OCI-LY7 (cell line): ENCODE measurements at regions not wholly inside any gene's neighbourhood (a gene's known extent, or its start where the extent isn't known, plus 50 kb on each side); places are given as distances from the start of the nearest gene placed in this dataset.

Experiments
- BruUV-seq: library from RNA; stranded (reverse); fragments of 400-500 nt; replicated peaks from 2 replicates; lab custom pipeline; 2021; lab: Mats Ljungman, UMichigan
- CTCF ChIA-PET: fragments of 300-600 bp; sonication (Branson Sonifier 250); formaldehyde crosslinking; loops from one replicate; lab custom pipeline; 2022; ENCODE audit warnings: antibody characterized with exemption; ENCODE audit not compliant: unreplicated experiment; lab: Charles Lee
- POLR2A ChIA-PET: fragments of 300-600 bp; sonication (Branson Sonifier 250); formaldehyde crosslinking; loops from one replicate; lab custom pipeline; 2022; ENCODE audit warnings: antibody characterized with exemption; lab: Charles Lee
- DNase-seq: peaks from one replicate; pipeline ENCODE4 v3.0.0-alpha.2; 2015; ENCODE audit warnings: low spot score
- H2AFZ ChIP-seq: fragments of 200-600 bp; sonication (generic), shearing (Covaris generic); 2 replicates; pipeline ENCODE4 v1.6.1; 2014; ENCODE audit warnings: mild to moderate bottlenecking, antibody characterized with exemption, low read length, moderate library complexity
- H3K27ac ChIP-seq: fragments of 200-600 bp; sonication (generic); 2 replicates; pipeline ENCODE4 v1.5.1; 2014; ENCODE audit warnings: mixed run types, low read depth, mild to moderate bottlenecking, moderate library complexity, low read length, inconsistent platforms; ENCODE audit not compliant: poor library complexity, severe bottlenecking
- H3K36me3 ChIP-seq: fragments of 200-600 bp; sonication (generic); 2 replicates; pipeline ENCODE4 v1.6.1; 2014; ENCODE audit warnings: mild to moderate bottlenecking, antibody characterized with exemption, low read length, moderate library complexity, mixed read lengths; ENCODE audit not compliant: insufficient read depth
- H3K4me1 ChIP-seq: fragments of 200-600 bp; sonication (generic); 2 replicates; pipeline ENCODE4 v1.5.1; 2014; ENCODE audit warnings: mild to moderate bottlenecking, low read length; ENCODE audit not compliant: insufficient read depth, poor library complexity, severe bottlenecking
- H3K4me2 ChIP-seq: fragments of 200-600 bp; sonication (generic); 2 replicates; pipeline ENCODE4 v1.6.1; 2014; ENCODE audit warnings: mild to moderate bottlenecking, low read length
- H3K4me3 ChIP-seq: fragments of 200-600 bp; sonication (generic); 2 replicates; pipeline ENCODE4 v1.5.1; 2014; ENCODE audit warnings: mild to moderate bottlenecking, low read depth, low read length; ENCODE audit not compliant: poor library complexity, severe bottlenecking
- H3K79me2 ChIP-seq: fragments of 200-600 bp; sonication (generic); 2 replicates; pipeline ENCODE4 v1.6.1; 2016; ENCODE audit warnings: low read depth, mild to moderate bottlenecking, low read length, moderate library complexity, mixed read lengths; ENCODE audit not compliant: insufficient read depth
- H3K9me2 ChIP-seq: fragments of 200-600 bp; sonication (generic); 2 replicates; pipeline ENCODE4 v1.6.1; 2016; ENCODE audit warnings: mild to moderate bottlenecking, low read length, mixed read lengths; ENCODE audit not compliant: insufficient read depth
- H3K9me3 ChIP-seq: fragments of 200-600 bp; sonication (generic); 2 replicates; pipeline ENCODE4 v1.6.1; 2014; ENCODE audit warnings: mild to moderate bottlenecking, mixed run types, low read length, mixed read lengths
- H4K20me1 ChIP-seq: fragments of 200-600 bp; sonication (generic); 2 replicates; pipeline ENCODE4 v1.6.1; 2014; ENCODE audit warnings: mild to moderate bottlenecking, antibody characterized with exemption, low read length, moderate library complexity, mixed read lengths; ENCODE audit not compliant: insufficient read depth
- EZH2phosphoT487 ChIP-seq: fragments of 200-600 bp; sonication (generic); IDR thresholded peaks from 2 replicates; pipeline ENCODE4 v1.6.1; 2018; ENCODE audit warnings: low read depth, borderline replicate concordance, mild to moderate bottlenecking, mixed run types, antibody characterized with exemption, low read length, moderate library complexity, mixed read lengths
- intact Hi-C: fragments of 100-400 bp; cut with micrococcal nuclease; formaldehyde crosslinking; loops from one replicate; pipeline ENCODE4 v1.10.0; 2022; ENCODE audit not compliant: unreplicated experiment
- TF ChIP-seq, protein P1 (sequence below): fragments of 200-600 bp; sonication (generic); conservative IDR thresholded peaks from 2 replicates; pipeline ENCODE4 v1.5.1; 2014; ENCODE audit warnings: mild to moderate bottlenecking, antibody characterized with exemption, low read length, moderate library complexity, mixed read lengths

DNA sequence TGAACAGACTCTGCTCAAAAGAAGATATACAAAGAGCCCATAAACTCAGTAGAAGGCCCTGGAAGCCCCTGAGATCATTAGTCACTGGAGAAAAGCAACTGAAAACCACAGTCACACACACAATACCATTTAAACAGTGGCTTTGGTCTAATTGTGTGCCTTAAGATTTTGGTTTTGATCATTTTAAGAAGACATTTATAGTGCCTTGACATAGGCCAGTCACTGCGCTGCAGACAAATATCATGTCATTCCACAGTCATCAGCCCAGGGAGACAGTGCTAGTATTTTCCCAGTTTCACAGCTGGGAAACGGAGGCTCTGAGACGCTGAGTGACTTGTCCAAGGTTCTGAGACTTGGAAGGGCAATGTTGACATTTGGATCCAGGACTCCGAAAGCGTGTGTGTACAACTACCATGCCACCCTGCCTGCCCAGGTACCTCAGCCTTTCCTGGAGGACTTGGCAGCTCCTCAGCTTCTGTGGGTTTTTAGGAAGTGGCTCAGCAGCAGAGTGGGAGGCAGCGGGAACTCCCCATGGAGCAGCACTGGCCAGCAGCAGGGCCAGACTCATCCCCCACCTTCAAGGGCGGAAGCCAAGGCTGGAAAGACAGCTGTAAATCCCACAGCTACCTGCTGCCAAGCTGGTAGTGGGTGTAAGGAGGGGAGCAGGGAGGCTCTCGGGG is 173.9 kb downstream of the WDR11 start:
- no peaks in the 10 kb centered on the region for H4K20me1 ChIP-seq
- no peak overlapping the region for H2AFZ ChIP-seq
- H3K36me3 ChIP-seq: no peaks in the 10 kb centered on the region
- no peaks in the 10 kb centered on the region for H3K9me2 ChIP-seq
- no peak overlapping the region for H3K4me2 ChIP-seq
- BruUV-seq: no TSS peak
- intact Hi-C loops: no loop called here
- no peak for DNase-seq
- no peak overlapping the region for H3K27ac ChIP-seq
- no peak overlapping the region for H3K4me3 ChIP-seq
- H3K9me3 ChIP-seq: no peaks in the 10 kb centered on the region
- H3K79me2 ChIP-seq: no peaks in the 10 kb centered on the region
- ChIA-PET CTCF (no interaction called here), POLR2A (no interaction called here)
- no peaks in the 10 kb centered on the region for H3K4me1 ChIP-seq
- TF ChIP-seq EZH2phosphoT487: no peak
- TF ChIP-seq, protein P1, sequence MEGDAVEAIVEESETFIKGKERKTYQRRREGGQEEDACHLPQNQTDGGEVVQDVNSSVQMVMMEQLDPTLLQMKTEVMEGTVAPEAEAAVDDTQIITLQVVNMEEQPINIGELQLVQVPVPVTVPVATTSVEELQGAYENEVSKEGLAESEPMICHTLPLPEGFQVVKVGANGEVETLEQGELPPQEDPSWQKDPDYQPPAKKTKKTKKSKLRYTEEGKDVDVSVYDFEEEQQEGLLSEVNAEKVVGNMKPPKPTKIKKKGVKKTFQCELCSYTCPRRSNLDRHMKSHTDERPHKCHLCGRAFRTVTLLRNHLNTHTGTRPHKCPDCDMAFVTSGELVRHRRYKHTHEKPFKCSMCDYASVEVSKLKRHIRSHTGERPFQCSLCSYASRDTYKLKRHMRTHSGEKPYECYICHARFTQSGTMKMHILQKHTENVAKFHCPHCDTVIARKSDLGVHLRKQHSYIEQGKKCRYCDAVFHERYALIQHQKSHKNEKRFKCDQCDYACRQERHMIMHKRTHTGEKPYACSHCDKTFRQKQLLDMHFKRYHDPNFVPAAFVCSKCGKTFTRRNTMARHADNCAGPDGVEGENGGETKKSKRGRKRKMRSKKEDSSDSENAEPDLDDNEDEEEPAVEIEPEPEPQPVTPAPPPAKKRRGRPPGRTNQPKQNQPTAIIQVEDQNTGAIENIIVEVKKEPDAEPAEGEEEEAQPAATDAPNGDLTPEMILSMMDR: no peak

DNA sequence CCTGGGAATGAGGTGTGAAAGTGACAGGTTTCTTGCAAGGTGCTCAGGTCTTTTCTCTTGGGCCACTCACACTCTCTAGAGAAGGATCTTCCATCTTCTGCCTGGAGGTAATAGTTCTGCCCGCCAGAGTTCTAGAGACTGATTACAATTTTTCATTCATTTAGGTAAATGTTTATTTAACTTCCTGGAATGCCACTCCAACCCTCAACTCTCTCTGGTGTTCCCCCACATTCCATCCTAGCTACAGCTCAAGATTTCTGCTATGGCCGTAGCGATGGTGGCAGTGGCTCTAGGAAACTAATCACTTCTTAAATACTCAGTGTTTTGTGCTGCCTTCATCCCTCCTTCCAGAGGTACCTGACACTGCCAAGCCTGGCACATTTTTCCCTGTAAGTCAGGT is 174.6 kb downstream of the WDR11 start:
- no peaks in the 10 kb centered on the region for H3K79me2 ChIP-seq
- no peak overlapping the region for H3K27ac ChIP-seq
- ChIA-PET CTCF (no interaction called here), POLR2A (no interaction called here)
- no TSS peak for BruUV-seq
- no peak for TF ChIP-seq EZH2phosphoT487
- TF ChIP-seq, protein P1: no peak
- no peaks in the 10 kb centered on the region for H3K4me1 ChIP-seq
- no peaks in the 10 kb centered on the region for H3K36me3 ChIP-seq
- no peaks in the 10 kb centered on the region for H4K20me1 ChIP-seq
- H3K9me2 ChIP-seq: no peaks in the 10 kb centered on the region
- no peak overlapping the region for H3K4me2 ChIP-seq
- no peak for DNase-seq
- no peak overlapping the region for H3K4me3 ChIP-seq
- intact Hi-C loops: no loop called here
- H2AFZ ChIP-seq: no peak overlapping the region
- H3K9me3 ChIP-seq: no peaks in the 10 kb centered on the region

DNA sequence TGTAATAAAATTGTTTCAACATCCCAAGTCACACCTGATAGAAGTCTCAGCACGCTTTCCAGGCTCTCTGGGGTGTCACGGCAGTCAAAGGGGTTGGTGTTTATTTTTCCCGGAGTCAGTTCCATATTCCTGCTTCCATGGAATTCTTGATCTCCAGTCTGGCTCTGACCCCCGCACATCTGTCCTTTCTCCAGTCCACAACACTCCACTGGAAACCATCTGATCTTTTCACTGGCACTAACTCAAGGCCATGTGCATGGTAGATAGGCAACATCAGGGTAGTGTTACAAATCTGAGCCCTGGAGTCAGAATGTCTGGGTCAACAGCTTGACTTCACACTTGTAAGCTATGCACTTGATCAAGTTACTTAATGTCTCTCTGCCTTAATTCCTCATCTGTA is 176.2 kb downstream of the WDR11 start:
- no peak overlapping the region for H2AFZ ChIP-seq
- H3K4me3 ChIP-seq: no peak overlapping the region
- POLR2A ChIA-PET: interaction anchor here (0.6 kb wide), 1 partner anchor 959 kb away, joined by 3 read pairs; no protein-coding TSS in a partner anchor
- no peak overlapping the region for H3K27ac ChIP-seq
- TF ChIP-seq, protein P1: no peak
- TF ChIP-seq EZH2phosphoT487: no peak
- DNase-seq: no peak
- CTCF ChIA-PET: no interaction called here
- intact Hi-C loops: no loop called here
- H3K4me2 ChIP-seq: no peak overlapping the region
- no peaks in the 10 kb centered on the region for H3K4me1 ChIP-seq
- H3K36me3 ChIP-seq: no peaks in the 10 kb centered on the region
- no peaks in the 10 kb centered on the region for H4K20me1 ChIP-seq
- no TSS peak for BruUV-seq
- no peaks in the 10 kb centered on the region for H3K9me2 ChIP-seq
- no peaks in the 10 kb centered on the region for H3K9me3 ChIP-seq
- H3K79me2 ChIP-seq: no peaks in the 10 kb centered on the region
